Activated CD8-positive, alpha-beta memory T cell treated with anti-CD3 and anti-CD28 coated beads, Interleukin-2, amount 50 U/mL, for 24 hours (primary cell): ENCODE measurements at regions not wholly inside any gene's neighbourhood (a gene's known extent, or its start where the extent isn't known, plus 50 kb on each side); places are given as distances from the start of the nearest gene placed in this dataset.
"Not testable (repeated sequence)": the region's sequence is repeated elsewhere in the genome, so short reads cannot be mapped to it uniquely, and the experiment has no call there.

Experiments used
- DNase-seq: peaks from one replicate; pipeline ENCODE4 v3.0.0-alpha.2; 2020; ENCODE audit errors: extremely low read depth

GRCh38 chr15:62218841-62219240 lies 53.8 kb upstream of the C2CD4B start:
- DNase-seq: no peak

- DNase-seq: no peak
These were observed 54.7 kb upstream of the C2CD4B start for GRCh38 chr15:62219799-62220198.

GRCh38 chr15:62223020-62223419 lies 57.9 kb upstream of the C2CD4B start:
- no peak for DNase-seq

GRCh38 chr15:62228604-62229003 lies 63.5 kb upstream of the C2CD4B start:
- no peak for DNase-seq

GRCh38 chr15:62231856-62232255 lies 66.8 kb upstream of the C2CD4B start:
- no peak for DNase-seq

- no peak for DNase-seq
These were observed 75.3 kb upstream of the C2CD4B start for GRCh38 chr15:62240121-62241096.

- DNase-seq: no peak
These were observed 76.2 kb upstream of the C2CD4B start for GRCh38 chr15:62241135-62241770.

GRCh38 chr15:62242999-62243398 lies 77.9 kb upstream of the C2CD4B start:
- no peak for DNase-seq

- no peak for DNase-seq
These were observed 79.7 kb upstream of the C2CD4B start for GRCh38 chr15:62244762-62245161.

GRCh38 chr15:62248277-62248984 lies 83.3 kb upstream of the C2CD4B start:
- no peak for DNase-seq

GRCh38 chr15:62249501-62249900 lies 84.4 kb upstream of the C2CD4B start:
- no peak for DNase-seq

GRCh38 chr15:62250186-62250585 lies 85.1 kb upstream of the C2CD4B start:
- DNase-seq: no peak

GRCh38 chr15:62250978-62251377 lies 85.9 kb upstream of the C2CD4B start:
- no peak for DNase-seq

GRCh38 chr15:62253294-62253693 lies 88.2 kb upstream of the C2CD4B start:
- DNase-seq: no peak

GRCh38 chr15:62254137-62254934 lies 89.3 kb upstream of the C2CD4B start:
- DNase-seq: peak; percentile 51

- DNase-seq: not testable (repeated sequence)
These were observed 91.3 kb upstream of the C2CD4B start for GRCh38 chr15:62256430-62256829.

- DNase-seq: no peak
These were observed 93.0 kb upstream of the C2CD4B start for GRCh38 chr15:62257996-62258521.

- no peak for DNase-seq
These were observed 97.3 kb upstream of the C2CD4B start for GRCh38 chr15:62262305-62262941.

- no peak for DNase-seq
These were observed 99.1 kb upstream of the C2CD4B start for GRCh38 chr15:62264196-62264595.

GRCh38 chr15:62269504-62269903 lies 104.4 kb upstream of the C2CD4B start:
- no peak for DNase-seq
